Adrenal gland (tissue), 9 donors: ENCODE measurements at regions not wholly inside any gene's neighbourhood (a gene's known extent, or its start where the extent isn't known, plus 50 kb on each side); places are given as distances from the start of the nearest gene placed in this dataset.

Experiments used
- DNase-seq, 7 donors: peaks; one replicate each; pipeline ENCODE4 v3.0.0-alpha.2; 2019 to 2020
- H3K27ac ChIP-seq, 5 donors: fragments of 200-600 bp; sonication (generic) in 4 of 5; 1 replicate in 3 of 5; 2 replicates in 2 of 5; pipeline versions ENCODE4 v1.5.1 to v1.8.0; 2016 to 2020; ENCODE audit warnings: mild to moderate bottlenecking in 1 of 5
- H3K27me3 ChIP-seq: fragments of 200-600 bp; 2 replicates; pipeline ENCODE4 v1.8.0; 2021
- H3K36me3 ChIP-seq, 2 donors: fragments of 200-600 bp; replicated peaks in 1 of 2; 1 replicate in 1 of 2; 2 replicates in 1 of 2; pipeline versions ENCODE4 v1.5.1 to v1.8.0; 2018 to 2022
- H3K4me1 ChIP-seq, 2 donors: fragments of 200-600 bp; replicated peaks in 1 of 2; 1 replicate in 1 of 2; 2 replicates in 1 of 2; pipeline versions ENCODE4 v1.5.1 to v1.8.0; 2018 to 2021
- H3K4me3 ChIP-seq, 4 donors: fragments of 200-600 bp; sonication (generic) in 3 of 4; one replicate each; pipeline ENCODE4 v1.5.1; 2016 to 2018
- H3K9me3 ChIP-seq, 3 donors: fragments of 200-600 bp; sonication (generic) in 1 of 3; replicated peaks in 1 of 3; 1 replicate in 2 of 3; 2 replicates in 1 of 3; pipeline versions ENCODE4 v1.5.1 to v1.8.0; 2016 to 2021
- POLR2A ChIP-seq, 2 donors: fragments of 450-650 bp; IDR thresholded peaks; one replicate each; pipeline ENCODE4 v1.6.1; 2017; ENCODE audit warnings: antibody characterized with exemption in 2 of 2, mild to moderate bottlenecking in 2 of 2, moderate library complexity in 1 of 2
- WGBS, 4 donors: extraction: QIAGEN DNeasy Blood & Tissue Kit in 2 of 4; methylation state at CpG; one replicate each; pipeline versions ENCODE4 v1.1.5 to v1.1.7; 2013 to 2017; 5-methylcytosine and 5-hydroxymethylcytosine counted together
- intact Hi-C, 2 donors: fragments of 100-400 bp; cut with DNase I; formaldehyde crosslinking; loops; one replicate each; pipeline versions ENCODE4 v1.14.1 to v1.15.0; 2022 to 2023
- TF ChIP-seq, protein P1 (sequence below), 6 experiments: fragments of 450-650 bp in 4 of 6; fragments of 200-600 bp in 2 of 6; sonication (generic) in 1 of 6; IDR thresholded peaks; 1 replicate in 5 of 6; 2 replicates in 1 of 6; pipeline versions ENCODE4 v1.5.1 to v1.8.0; 2016 to 2021; ENCODE audit warnings: antibody characterized with exemption in 6 of 6, mild to moderate bottlenecking in 2 of 6, moderate library complexity in 1 of 6
- donor health status: healthy with polysubstance abuse.
- donor health status: Bipolar disorder and iron deficiency.
- donor health status: DM: yes; HTN: yes; CAD: no.
- donor health status: DM: no; HTN: no; CAD: no.
- donor health status: DM: no; HTN: no; CAD: no.

DNA sequence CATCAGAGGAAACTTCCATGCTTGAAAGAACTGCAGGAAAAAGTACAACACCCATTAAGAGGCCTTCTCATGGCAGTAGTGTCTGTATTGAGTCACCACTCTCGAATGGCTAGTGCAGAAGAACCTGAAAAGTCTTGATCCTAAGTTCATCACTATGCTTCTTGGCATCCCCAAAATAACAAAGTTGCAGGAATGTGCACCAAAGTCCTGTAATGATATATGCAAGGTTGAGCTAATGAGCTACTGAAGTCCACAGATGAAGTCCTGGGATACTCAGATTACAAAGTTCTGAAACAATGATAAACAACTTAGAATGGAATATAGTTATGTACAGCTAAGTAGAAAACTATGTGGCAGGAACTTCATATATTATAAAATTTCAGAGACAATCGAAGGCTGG lies 545.4 kb downstream of the FOXG1 start:
- Histone ChIP-seq H3K4me1 (no peaks in the 10 kb centered on the region), H3K27ac (no peak overlapping the region), H3K36me3 (no peaks in the 10 kb centered on the region), H3K27me3 (no peaks in the 10 kb centered on the region), H3K9me3 (no peaks in the 10 kb centered on the region), H3K4me3 (no peak overlapping the region)
- 37 to 60% (median 44%) methylated on average over 2 of the region's 2 CpGs for WGBS, 4 donors
- intact Hi-C loops, result no loop called here
- TF ChIP-seq, protein P1, sequence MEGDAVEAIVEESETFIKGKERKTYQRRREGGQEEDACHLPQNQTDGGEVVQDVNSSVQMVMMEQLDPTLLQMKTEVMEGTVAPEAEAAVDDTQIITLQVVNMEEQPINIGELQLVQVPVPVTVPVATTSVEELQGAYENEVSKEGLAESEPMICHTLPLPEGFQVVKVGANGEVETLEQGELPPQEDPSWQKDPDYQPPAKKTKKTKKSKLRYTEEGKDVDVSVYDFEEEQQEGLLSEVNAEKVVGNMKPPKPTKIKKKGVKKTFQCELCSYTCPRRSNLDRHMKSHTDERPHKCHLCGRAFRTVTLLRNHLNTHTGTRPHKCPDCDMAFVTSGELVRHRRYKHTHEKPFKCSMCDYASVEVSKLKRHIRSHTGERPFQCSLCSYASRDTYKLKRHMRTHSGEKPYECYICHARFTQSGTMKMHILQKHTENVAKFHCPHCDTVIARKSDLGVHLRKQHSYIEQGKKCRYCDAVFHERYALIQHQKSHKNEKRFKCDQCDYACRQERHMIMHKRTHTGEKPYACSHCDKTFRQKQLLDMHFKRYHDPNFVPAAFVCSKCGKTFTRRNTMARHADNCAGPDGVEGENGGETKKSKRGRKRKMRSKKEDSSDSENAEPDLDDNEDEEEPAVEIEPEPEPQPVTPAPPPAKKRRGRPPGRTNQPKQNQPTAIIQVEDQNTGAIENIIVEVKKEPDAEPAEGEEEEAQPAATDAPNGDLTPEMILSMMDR (IDR thresholded peaks at IDR 0.05), result no peak
- TF ChIP-seq POLR2A (IDR thresholded peaks at IDR 0.05), result no peak
- no peak for DNase-seq

- H3K4me1 ChIP-seq, result no peaks in the 10 kb centered on the region
- no peak for DNase-seq
- intact Hi-C loops, result no loop called here
- H3K4me3 ChIP-seq, result no peak overlapping the region
- H3K9me3 ChIP-seq, result no peaks in the 10 kb centered on the region
- no peaks in the 10 kb centered on the region for H3K36me3 ChIP-seq
- 61 to 81% (median 74%) methylated on average over 2 of the region's 2 CpGs for WGBS, 4 donors
- no peak for TF ChIP-seq POLR2A (IDR thresholded peaks at IDR 0.05)
- TF ChIP-seq, protein P1 (IDR thresholded peaks at IDR 0.05), result no peak
- H3K27me3 ChIP-seq, result no peaks in the 10 kb centered on the region
- H3K27ac ChIP-seq, result no peak overlapping the region
Observed at GRCh38 chr14:29316936-29317335, 550.3 kb downstream of the FOXG1 start.

- Histone ChIP-seq H3K9me3 (no peaks in the 10 kb centered on the region), H3K36me3 (no peaks in the 10 kb centered on the region), H3K27ac (no peak overlapping the region), H3K4me1 (no peaks in the 10 kb centered on the region), H3K4me3 (no peak overlapping the region), H3K27me3 (no peaks in the 10 kb centered on the region)
- intact Hi-C loops, result no loop called here
- no peak for DNase-seq
- 82 to 100% (median 91%) methylated on average over 1 of the region's 1 CpG for WGBS, 4 donors
- no peak for TF ChIP-seq POLR2A (IDR thresholded peaks at IDR 0.05)
- TF ChIP-seq, protein P1 (IDR thresholded peaks at IDR 0.05), result no peak
Observed at GRCh38 chr14:29317423-29317822, 550.8 kb downstream of the FOXG1 start.

DNA sequence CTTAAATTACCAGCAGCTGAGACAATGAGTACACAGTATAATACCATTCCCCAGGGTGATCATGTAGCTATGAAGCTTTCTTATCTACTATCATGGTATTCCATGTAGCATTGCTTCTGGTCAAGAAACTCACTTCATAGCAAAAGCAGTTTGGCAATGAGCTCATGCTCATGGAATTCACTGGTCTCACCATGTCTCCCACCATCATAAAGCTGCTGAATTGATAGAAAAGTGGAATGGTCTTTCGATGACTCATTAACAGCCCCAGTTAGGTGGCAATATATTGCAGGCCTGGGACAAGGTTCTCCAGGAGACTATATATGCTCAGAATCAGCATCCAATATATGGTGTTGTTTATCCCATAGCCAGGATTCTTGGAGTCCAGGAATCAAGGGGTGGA lies 553.7 kb downstream of the FOXG1 start:
- intact Hi-C loops, result no loop called here
- Histone ChIP-seq H3K27ac (no peak overlapping the region), H3K4me1 (no peaks in the 10 kb centered on the region), H3K27me3 (no peaks in the 10 kb centered on the region), H3K36me3 (no peaks in the 10 kb centered on the region), H3K9me3 (no peaks in the 10 kb centered on the region), H3K4me3 (no peak overlapping the region)
- WGBS, 4 donors, result 83 to 100% (median 90%) methylated on average over 1 of the region's 1 CpG
- no peak for DNase-seq
- no peak for TF ChIP-seq POLR2A (IDR thresholded peaks at IDR 0.05)
- TF ChIP-seq, protein P1 (IDR thresholded peaks at IDR 0.05), result no peak
